ENCODE measurements at regions not wholly inside any gene's neighbourhood (a gene's known extent, or its start where the extent isn't known, plus 50 kb on each side); places are given as distances from the start of the nearest gene placed in this dataset.
A peak's percentile ranks its signal among the peaks of the same experiment; 100 is the strongest.

DNA sequence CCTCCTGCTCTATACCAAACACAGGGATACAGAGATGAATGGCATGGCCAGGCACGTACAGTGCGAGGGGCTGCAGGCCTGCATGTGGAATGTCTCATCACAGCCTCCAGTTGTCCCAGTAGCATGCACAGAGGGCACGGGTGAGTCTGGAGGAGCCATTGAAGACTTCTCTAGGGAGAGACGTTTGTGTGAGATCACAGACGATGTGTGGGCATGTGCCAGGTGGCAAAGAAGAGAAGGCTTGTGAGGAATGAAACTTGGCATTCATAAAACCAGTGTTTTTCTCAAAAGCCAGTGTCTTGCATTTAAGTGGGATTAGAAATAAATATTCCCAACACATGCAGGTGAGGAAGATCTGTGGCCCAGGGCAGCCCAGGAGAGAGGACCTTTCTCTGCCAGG lies 119.1 kb upstream of the UBE3A start:
- Histone ChIP-seq H3K9me3 (ENCODE audit: insufficient read depth, low read depth, low read length) (no peaks in the 10 kb centered on the region), H3K4me1 (ENCODE audit: insufficient read depth, low read length) (peaks cover 18% of the 10 kb centered on the region), H3K27me3 (ENCODE audit: insufficient read depth, low read length) (no peaks in the 10 kb centered on the region), H3K4me3 (ENCODE audit: low read length) (no peak overlapping the region), H3K9ac (ENCODE audit: low read depth, low read length) (no peak overlapping the region), H3K36me3 (ENCODE audit: insufficient read depth, low read length) (no peaks in the 10 kb centered on the region), H3K27ac (ENCODE audit: low read depth, low read length) (no peak overlapping the region)
- WGBS: 95% methylated on average over 5 of the region's 5 CpGs

DNA sequence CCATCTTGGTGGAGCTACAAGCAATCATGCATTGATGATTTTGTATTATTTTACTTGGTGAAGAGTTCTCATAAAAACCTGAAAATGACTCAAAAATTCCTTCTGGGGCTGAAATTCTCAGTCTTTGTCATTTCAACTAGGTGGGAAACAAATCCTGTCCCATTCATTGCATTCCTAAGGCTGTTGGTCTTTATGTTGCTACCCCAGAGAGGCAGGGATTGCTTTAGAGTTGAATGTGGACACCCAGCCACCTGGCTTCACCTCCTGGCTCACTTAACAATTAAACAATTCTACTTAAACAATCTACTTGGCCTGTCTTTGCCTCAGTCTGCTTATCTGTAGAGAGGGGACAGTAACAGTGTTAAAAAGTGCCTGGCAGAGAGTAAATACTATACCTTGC lies 117.3 kb upstream of the UBE3A start:
- no peaks in the 10 kb centered on the region for H3K36me3 ChIP-seq (ENCODE audit: insufficient read depth, low read length)
- no peak overlapping the region for H3K4me3 ChIP-seq (ENCODE audit: low read length)
- no peaks in the 10 kb centered on the region for H3K9me3 ChIP-seq (ENCODE audit: insufficient read depth, low read depth, low read length)
- H3K27ac ChIP-seq (ENCODE audit: low read depth, low read length): peak overlapping the region; percentile 46; the same call in 1 of the 2 replicates
- H3K4me1 ChIP-seq (ENCODE audit: insufficient read depth, low read length): peaks cover 18% of the 10 kb centered on the region
- no peak overlapping the region for H3K9ac ChIP-seq (ENCODE audit: low read depth, low read length)
- no peaks in the 10 kb centered on the region for H3K27me3 ChIP-seq (ENCODE audit: insufficient read depth, low read length)

DNA sequence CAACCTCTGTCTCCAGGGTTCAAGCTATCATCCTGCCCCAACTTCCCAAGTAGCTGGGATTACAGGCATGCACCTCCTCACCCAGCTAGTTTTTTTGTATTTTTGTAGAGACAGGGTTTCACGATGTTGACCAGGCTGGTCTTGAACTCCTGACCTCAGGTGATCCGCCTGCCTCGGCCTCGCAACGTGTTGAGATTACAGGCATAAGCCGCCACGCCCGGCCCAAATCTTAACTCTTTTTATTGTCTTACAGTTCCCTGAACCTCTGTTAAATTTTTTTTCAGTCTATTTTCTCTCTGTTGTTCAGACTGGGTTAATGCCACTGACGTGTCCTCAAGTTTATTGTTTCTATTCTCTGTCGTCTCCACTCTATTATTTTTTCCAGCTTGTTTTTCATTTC lies 115.8 kb upstream of the UBE3A start:
- no peaks in the 10 kb centered on the region for H3K27me3 ChIP-seq (ENCODE audit: insufficient read depth, low read length)
- WGBS: 92% methylated on average over 10 of the region's 10 CpGs
- H3K4me1 ChIP-seq (ENCODE audit: insufficient read depth, low read length): peaks cover 18% of the 10 kb centered on the region

DNA sequence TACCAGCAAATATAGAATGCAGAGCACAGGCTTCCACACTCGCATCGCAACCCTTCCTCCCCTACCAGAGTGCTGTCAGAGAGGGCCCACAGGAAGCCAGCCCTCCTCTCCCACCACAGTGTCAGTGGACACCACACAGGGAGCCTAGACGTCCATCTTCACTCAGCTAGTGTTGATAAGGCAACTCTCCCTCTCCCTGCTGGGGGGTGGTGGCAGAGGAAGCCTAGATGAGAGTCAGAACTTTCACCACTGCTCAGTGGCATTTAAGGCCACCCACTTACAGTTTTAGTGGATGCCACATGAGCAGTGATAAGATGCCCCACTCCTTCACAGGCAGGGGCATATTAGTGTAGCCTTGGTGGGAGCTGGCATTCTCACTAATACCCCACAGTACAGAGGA lies 109.8 kb upstream of the UBE3A start:
- H3K4me1 ChIP-seq (ENCODE audit: insufficient read depth, low read length): no peaks in the 10 kb centered on the region
- H3K27ac ChIP-seq (ENCODE audit: low read depth, low read length): no peak overlapping the region
- 88% methylated on average over 3 of the region's 3 CpGs for WGBS
- H3K27me3 ChIP-seq (ENCODE audit: insufficient read depth, low read length): no peaks in the 10 kb centered on the region
- no peak overlapping the region for H3K9ac ChIP-seq (ENCODE audit: low read depth, low read length)
- H3K9me3 ChIP-seq (ENCODE audit: insufficient read depth, low read depth, low read length): no peaks in the 10 kb centered on the region
- H3K4me3 ChIP-seq (ENCODE audit: low read length): no peak overlapping the region
- no peaks in the 10 kb centered on the region for H3K36me3 ChIP-seq (ENCODE audit: insufficient read depth, low read length)

More for the DNA sequence above, 115.8 kb upstream of the UBE3A start:
- no peak overlapping the region for H3K27ac ChIP-seq (ENCODE audit: low read depth, low read length)
- no peak overlapping the region for H3K4me3 ChIP-seq (ENCODE audit: low read length)
- H3K9ac ChIP-seq (ENCODE audit: low read depth, low read length): no peak overlapping the region
- H3K9me3 ChIP-seq (ENCODE audit: insufficient read depth, low read depth, low read length): no peaks in the 10 kb centered on the region
- H3K36me3 ChIP-seq (ENCODE audit: insufficient read depth, low read length): no peaks in the 10 kb centered on the region

DNA sequence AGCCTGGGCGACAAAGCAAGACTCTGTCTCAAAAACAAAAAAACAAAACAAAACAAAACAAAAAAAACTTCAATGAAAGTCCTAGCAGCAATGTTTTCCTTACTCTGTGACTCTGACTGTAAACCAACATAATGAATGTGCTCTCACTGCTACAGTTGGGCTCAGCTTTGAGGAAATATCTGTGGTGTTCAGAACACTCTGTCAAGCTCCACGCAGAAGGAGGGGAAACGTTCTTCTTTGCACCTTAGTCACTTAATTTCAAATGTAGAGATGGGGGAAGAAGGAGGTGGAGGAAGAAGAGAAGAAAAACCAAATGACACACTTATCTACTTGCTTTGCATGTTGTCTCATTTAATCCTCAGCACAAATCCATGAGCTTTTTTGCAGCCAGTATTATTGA lies 107.1 kb upstream of the UBE3A start:
- Histone ChIP-seq H3K36me3 (ENCODE audit: insufficient read depth, low read length) (no peaks in the 10 kb centered on the region), H3K4me1 (ENCODE audit: insufficient read depth, low read length) (peaks cover 9% of the 10 kb centered on the region), H3K9me3 (ENCODE audit: insufficient read depth, low read depth, low read length) (no peaks in the 10 kb centered on the region), H3K27ac (ENCODE audit: low read depth, low read length) (no peak overlapping the region), H3K4me3 (ENCODE audit: low read length) (no peak overlapping the region), H3K9ac (ENCODE audit: low read depth, low read length) (no peak overlapping the region), H3K27me3 (ENCODE audit: insufficient read depth, low read length) (no peaks in the 10 kb centered on the region)
- whole genome bisulfite sequencing: 90% methylated on average over 3 of the region's 3 CpGs

DNA sequence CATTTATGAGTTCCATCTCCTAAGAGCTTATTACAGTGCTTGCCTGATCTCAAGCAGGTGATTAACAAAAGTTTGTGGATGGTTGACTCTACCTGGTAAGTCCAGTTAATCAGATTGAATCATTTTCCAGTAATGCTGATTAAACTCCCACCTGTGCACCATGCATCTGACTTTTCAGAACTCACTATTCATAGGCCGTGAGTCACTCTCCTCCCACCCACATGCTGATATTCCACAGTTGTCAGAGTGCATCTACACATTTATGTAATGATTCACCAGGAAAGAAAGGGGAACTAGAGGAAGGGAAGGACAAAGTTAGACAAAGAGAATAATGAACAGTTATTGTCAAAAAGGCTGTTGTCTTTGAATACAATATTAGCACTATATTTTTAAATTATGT lies 106.2 kb upstream of the UBE3A start:
- WGBS: 95% methylated on average over 1 of the region's 1 CpG
- no peaks in the 10 kb centered on the region for H3K36me3 ChIP-seq (ENCODE audit: insufficient read depth, low read length)
- no peaks in the 10 kb centered on the region for H3K27me3 ChIP-seq (ENCODE audit: insufficient read depth, low read length)
- H3K27ac ChIP-seq (ENCODE audit: low read depth, low read length): no peak overlapping the region
- peaks cover 9% of the 10 kb centered on the region for H3K4me1 ChIP-seq (ENCODE audit: insufficient read depth, low read length)
- no peak overlapping the region for H3K4me3 ChIP-seq (ENCODE audit: low read length)
- H3K9ac ChIP-seq (ENCODE audit: low read depth, low read length): no peak overlapping the region
- H3K9me3 ChIP-seq (ENCODE audit: insufficient read depth, low read depth, low read length): no peaks in the 10 kb centered on the region

DNA sequence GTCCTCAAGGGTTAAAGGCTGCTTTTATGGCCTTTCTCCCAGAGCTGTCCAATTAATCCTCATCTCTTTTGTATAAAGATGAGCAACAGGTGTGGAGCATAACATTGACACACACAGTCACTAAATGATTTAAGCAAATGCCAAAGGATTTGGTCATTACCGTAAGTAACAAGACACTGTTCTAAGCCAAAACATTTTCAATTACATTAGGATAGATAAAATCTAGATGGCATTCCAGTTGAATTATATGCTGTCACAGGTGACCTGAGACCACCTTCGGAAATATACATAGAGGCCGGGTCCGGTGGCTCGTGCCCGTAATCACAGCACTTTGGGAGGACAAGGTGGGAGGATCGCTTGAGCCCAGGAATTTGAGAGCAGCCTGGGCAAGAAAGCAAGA lies 105.3 kb upstream of the UBE3A start:
- H3K9ac ChIP-seq (ENCODE audit: low read depth, low read length): no peak overlapping the region
- H3K27me3 ChIP-seq (ENCODE audit: insufficient read depth, low read length): no peaks in the 10 kb centered on the region
- 93% methylated on average over 7 of the region's 7 CpGs for WGBS
- no peaks in the 10 kb centered on the region for H3K36me3 ChIP-seq (ENCODE audit: insufficient read depth, low read length)
- no peaks in the 10 kb centered on the region for H3K9me3 ChIP-seq (ENCODE audit: insufficient read depth, low read depth, low read length)
- no peak overlapping the region for H3K27ac ChIP-seq (ENCODE audit: low read depth, low read length)
- H3K4me1 ChIP-seq (ENCODE audit: insufficient read depth, low read length): peaks cover 9% of the 10 kb centered on the region
- H3K4me3 ChIP-seq (ENCODE audit: low read length): no peak overlapping the region

DNA sequence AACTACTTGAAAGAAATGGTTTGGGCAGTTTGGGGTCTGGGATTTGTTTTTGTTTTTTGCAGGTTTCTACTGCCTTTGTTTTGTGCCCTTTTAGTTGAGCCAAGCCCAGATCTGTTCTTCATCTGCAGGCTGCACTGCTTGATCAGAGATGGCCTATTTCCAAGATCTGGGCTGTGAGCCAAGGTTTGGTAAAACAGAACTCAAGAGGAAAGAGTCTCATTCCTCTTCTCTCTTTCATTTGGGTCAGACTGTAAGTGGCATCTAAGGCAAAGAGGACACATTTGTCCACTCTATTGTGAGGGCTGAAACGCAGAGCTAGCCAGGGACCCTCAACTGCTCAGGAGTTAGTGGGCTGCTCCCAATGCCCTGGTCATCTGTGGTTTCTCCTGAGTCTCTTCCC lies 104.4 kb upstream of the UBE3A start:
- Histone ChIP-seq H3K4me1 (ENCODE audit: insufficient read depth, low read length) (peaks cover 9% of the 10 kb centered on the region), H3K27ac (ENCODE audit: low read depth, low read length) (no peak overlapping the region), H3K9ac (ENCODE audit: low read depth, low read length) (no peak overlapping the region), H3K36me3 (ENCODE audit: insufficient read depth, low read length) (no peaks in the 10 kb centered on the region), H3K4me3 (ENCODE audit: low read length) (no peak overlapping the region), H3K27me3 (ENCODE audit: insufficient read depth, low read length) (no peaks in the 10 kb centered on the region), H3K9me3 (ENCODE audit: insufficient read depth, low read depth, low read length) (no peaks in the 10 kb centered on the region)
- 88% methylated on average over 1 of the region's 1 CpG for WGBS

DNA sequence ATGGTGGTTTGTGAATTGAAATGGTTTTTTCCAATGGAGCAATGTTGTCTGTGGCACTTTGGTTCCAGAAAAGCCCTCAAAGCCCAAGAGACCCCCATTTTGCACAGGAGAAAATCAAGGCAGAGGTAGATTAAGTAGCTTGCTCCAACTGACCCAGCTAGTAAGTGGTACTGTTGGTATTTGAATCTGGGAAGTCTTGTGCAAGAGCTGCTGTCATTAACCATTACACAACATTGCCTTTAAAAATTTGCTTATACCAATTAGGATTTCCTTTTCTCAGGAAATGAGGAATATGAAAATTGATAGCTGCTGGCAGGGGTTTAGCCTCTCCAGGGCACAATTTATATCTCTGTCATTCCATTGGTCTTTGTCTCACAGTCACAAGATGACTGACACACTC lies 102.4 kb upstream of the UBE3A start:
- no peaks in the 10 kb centered on the region for H3K9me3 ChIP-seq (ENCODE audit: insufficient read depth, low read depth, low read length)
- H3K4me1 ChIP-seq (ENCODE audit: insufficient read depth, low read length): peaks cover 18% of the 10 kb centered on the region
- no peak overlapping the region for H3K27ac ChIP-seq (ENCODE audit: low read depth, low read length)
- no peaks in the 10 kb centered on the region for H3K36me3 ChIP-seq (ENCODE audit: insufficient read depth, low read length)
- no peak overlapping the region for H3K4me3 ChIP-seq (ENCODE audit: low read length)
- H3K9ac ChIP-seq (ENCODE audit: low read depth, low read length): no peak overlapping the region
- H3K27me3 ChIP-seq (ENCODE audit: insufficient read depth, low read length): no peaks in the 10 kb centered on the region

DNA sequence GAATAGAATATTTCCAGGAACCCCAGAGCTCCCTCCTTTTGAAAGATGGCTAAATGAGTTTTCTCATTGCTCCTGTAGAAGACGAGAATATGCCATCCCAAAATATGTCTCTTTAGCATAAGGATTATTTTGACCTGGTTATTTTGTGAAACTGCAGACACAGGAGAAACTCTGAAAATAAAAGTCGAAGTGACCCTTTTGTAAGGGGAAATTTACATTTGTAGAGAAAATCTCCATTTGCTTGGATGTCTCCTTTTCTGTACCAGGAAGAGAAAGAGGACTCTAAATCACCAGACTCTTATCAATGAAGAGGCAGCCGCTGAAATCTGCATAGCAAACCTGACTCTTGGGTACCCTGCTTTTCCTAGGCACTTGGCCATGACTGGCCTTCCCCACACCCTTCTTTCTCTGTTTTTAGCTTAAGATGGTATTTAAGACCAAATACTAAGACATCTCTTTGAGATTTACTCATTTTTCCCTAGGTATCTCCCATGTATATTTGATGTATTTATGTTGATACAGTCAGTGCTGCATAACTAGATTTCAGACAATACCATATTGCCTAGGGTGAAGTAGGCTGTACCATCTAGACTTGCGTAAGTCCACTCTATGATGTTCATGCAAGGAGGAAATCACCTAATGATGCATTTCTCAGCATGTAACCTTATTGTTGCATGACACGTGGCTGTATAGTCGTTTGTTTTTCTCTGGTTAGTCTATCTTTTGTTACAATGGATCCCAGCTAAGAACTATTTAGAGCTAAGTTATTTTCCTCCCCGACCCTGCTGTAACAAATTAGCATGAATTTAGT lies 98.2 kb upstream of the UBE3A start:
- H3K27me3 ChIP-seq (ENCODE audit: insufficient read depth, low read length): no peaks in the 10 kb centered on the region
- H3K9ac ChIP-seq (ENCODE audit: low read depth, low read length): no peak overlapping the region
- H3K36me3 ChIP-seq (ENCODE audit: insufficient read depth, low read length): no peaks in the 10 kb centered on the region
- peak overlapping the region; percentile 22; the same call in 1 of the 2 replicates for H3K27ac ChIP-seq (ENCODE audit: low read depth, low read length)
- WGBS: 63% methylated on average over 7 of the region's 7 CpGs
- no peaks in the 10 kb centered on the region for H3K9me3 ChIP-seq (ENCODE audit: insufficient read depth, low read depth, low read length)
- H3K4me3 ChIP-seq (ENCODE audit: low read length): no peak overlapping the region
- peaks cover 17% of the 10 kb centered on the region for H3K4me1 ChIP-seq (ENCODE audit: insufficient read depth, low read length)

DNA sequence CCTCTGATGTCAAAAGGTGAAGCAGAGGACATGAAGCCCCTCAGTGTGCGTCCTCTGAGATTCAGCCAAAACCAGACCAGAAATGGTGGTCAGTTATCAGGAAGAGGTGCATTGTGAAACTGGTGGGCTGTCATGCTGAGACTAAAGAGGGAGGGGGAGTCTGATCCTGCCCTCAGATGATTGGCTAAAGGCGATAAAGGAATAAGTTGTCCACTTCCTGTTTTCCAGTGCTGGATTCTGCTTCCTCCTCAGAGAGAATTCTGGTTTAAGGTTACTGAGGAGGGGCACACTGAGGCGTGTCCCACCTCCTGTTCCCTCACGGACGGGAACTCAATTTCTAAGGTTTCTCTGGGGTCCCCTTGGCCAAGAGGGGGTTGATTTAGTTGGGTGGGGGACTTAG lies 97.0 kb upstream of the UBE3A start:
- Histone ChIP-seq H3K9ac (ENCODE audit: low read depth, low read length) (no peak overlapping the region), H3K27me3 (ENCODE audit: insufficient read depth, low read length) (no peaks in the 10 kb centered on the region), H3K4me1 (ENCODE audit: insufficient read depth, low read length) (peaks cover 28% of the 10 kb centered on the region), H3K36me3 (ENCODE audit: insufficient read depth, low read length) (no peaks in the 10 kb centered on the region), H3K9me3 (ENCODE audit: insufficient read depth, low read depth, low read length) (no peaks in the 10 kb centered on the region), H3K4me3 (ENCODE audit: low read length) (no peak overlapping the region), H3K27ac (ENCODE audit: low read depth, low read length) (no peak overlapping the region)
- 90% methylated on average over 5 of the region's 5 CpGs for WGBS

DNA sequence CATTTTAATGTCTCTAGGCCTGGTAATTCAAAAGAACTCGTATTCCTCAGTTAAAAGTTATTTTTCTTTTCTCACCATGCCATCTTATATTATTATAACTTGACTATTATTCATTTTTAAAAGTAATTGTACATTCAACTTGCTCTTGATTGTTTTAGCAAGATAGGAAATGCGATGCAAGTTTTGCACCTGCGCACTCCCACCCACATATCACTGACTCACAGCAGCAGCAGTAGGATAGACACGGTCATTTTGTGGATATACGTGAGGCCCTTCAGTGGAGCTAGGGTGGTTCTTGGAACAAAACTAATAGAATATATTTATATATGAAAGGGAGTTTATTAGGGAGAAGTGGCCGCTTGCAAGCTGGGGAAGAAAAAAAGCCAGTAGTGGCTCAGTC lies 95.5 kb upstream of the UBE3A start:
- 96% methylated on average over 3 of the region's 6 CpGs for WGBS
- H3K9ac ChIP-seq (ENCODE audit: low read depth, low read length): no peak overlapping the region
- no peaks in the 10 kb centered on the region for H3K9me3 ChIP-seq (ENCODE audit: insufficient read depth, low read depth, low read length)
- H3K4me3 ChIP-seq (ENCODE audit: low read length): no peak overlapping the region
- peaks cover 30% of the 10 kb centered on the region for H3K4me1 ChIP-seq (ENCODE audit: insufficient read depth, low read length)
- no peaks in the 10 kb centered on the region for H3K36me3 ChIP-seq (ENCODE audit: insufficient read depth, low read length)
- H3K27ac ChIP-seq (ENCODE audit: low read depth, low read length): no peak overlapping the region
- H3K27me3 ChIP-seq (ENCODE audit: insufficient read depth, low read length): no peaks in the 10 kb centered on the region

Data from HUES64 (cell line).